ENCODE measurements at regions not wholly inside any gene's neighbourhood (a gene's known extent, or its start where the extent isn't known, plus 50 kb on each side); places are given as distances from the start of the nearest gene placed in this dataset.

DNA sequence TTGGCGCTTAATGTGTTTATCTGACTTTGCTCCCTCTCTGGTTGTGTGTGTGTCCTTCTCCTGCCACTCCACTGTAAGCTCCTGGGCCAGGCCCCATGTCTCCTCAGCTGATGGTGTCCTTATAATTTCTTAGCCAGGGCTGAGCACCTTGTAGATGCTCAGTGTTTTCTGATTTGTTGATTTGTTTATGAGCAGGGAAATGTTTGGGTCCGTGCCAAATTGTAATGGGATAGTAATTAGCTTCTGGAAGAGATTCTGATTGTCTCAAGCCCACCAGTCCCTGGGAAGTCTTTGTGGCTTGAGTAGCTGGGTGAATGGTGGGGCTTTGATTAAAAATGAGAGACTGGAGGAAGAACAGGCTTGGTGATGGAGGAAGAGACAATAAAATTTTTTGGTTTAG is 270.5 kb downstream of the MYCN start:
- Histone ChIP-seq H3K36me3 (no peaks in the 10 kb centered on the region), H3K27me3 (ENCODE audit: low read depth) (no peaks in the 10 kb centered on the region), H3K4me3 (no peak overlapping the region), H3K4me1 (no peaks in the 10 kb centered on the region), H3K27ac (replicated peaks) (no peak overlapping the region), H3K9me3 (replicated peaks) (no peaks in the 10 kb centered on the region)
- intact Hi-C loops (cut with micrococcal nuclease) = no loop called here
- TF ChIP-seq, protein P1, sequence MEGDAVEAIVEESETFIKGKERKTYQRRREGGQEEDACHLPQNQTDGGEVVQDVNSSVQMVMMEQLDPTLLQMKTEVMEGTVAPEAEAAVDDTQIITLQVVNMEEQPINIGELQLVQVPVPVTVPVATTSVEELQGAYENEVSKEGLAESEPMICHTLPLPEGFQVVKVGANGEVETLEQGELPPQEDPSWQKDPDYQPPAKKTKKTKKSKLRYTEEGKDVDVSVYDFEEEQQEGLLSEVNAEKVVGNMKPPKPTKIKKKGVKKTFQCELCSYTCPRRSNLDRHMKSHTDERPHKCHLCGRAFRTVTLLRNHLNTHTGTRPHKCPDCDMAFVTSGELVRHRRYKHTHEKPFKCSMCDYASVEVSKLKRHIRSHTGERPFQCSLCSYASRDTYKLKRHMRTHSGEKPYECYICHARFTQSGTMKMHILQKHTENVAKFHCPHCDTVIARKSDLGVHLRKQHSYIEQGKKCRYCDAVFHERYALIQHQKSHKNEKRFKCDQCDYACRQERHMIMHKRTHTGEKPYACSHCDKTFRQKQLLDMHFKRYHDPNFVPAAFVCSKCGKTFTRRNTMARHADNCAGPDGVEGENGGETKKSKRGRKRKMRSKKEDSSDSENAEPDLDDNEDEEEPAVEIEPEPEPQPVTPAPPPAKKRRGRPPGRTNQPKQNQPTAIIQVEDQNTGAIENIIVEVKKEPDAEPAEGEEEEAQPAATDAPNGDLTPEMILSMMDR (IDR thresholded peaks at IDR 0.05; ENCODE audit: borderline replicate concordance) = no peak
- DNase-seq = no peak

DNA sequence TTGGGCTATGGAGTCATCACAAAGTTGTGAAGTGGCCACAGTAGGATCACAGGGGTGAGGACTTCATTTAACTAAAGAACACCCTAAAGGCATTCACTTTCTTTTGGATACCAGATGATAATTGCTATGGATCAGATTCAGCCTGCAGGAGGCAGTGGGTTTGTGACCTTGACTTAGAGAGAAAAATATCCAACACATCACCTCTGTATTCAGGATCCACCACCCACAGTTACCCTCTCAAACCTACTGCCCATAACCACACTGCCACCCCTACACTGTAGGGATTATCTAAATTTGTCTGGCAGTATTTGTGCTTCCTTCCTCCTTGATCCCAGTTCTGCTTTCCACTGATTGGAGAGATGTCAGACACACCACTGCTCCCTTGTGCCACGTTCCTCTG is 269.4 kb downstream of the MYCN start:
- no peaks in the 10 kb centered on the region for H3K9me3 ChIP-seq (replicated peaks)
- no peaks in the 10 kb centered on the region for H3K36me3 ChIP-seq
- no peak overlapping the region for H3K27ac ChIP-seq (replicated peaks)
- DNase-seq = no peak
- TF ChIP-seq, protein P1 (IDR thresholded peaks at IDR 0.05; ENCODE audit: borderline replicate concordance) = no peak
- no peaks in the 10 kb centered on the region for H3K4me1 ChIP-seq
- intact Hi-C loops (cut with micrococcal nuclease) = no loop called here
- no peaks in the 10 kb centered on the region for H3K27me3 ChIP-seq (ENCODE audit: low read depth)
- no peak overlapping the region for H3K4me3 ChIP-seq

DNA sequence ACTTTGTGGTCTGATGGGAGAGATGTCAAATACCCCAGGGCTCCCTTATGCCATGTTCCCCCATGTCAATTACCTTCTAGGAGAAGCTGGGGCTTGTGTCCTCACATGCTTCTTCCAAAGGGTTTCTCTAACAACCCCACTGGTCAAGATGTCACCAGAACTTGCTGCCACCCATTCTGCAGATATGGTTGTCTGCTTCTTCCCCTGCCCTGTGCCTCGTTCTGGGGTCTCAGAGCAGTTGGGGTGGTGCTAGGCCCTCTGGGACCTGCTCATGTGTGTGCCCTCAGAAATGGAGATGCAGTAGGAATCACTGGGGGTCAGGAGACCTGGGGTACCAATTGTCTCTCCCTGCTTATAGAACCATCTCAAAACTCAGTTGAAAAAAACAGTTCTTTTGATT is 268.6 kb downstream of the MYCN start:
- DNase-seq = no peak
- no peak overlapping the region for H3K4me3 ChIP-seq
- H3K9me3 ChIP-seq (replicated peaks) = no peaks in the 10 kb centered on the region
- H3K27ac ChIP-seq (replicated peaks) = no peak overlapping the region
- TF ChIP-seq, protein P1 (IDR thresholded peaks at IDR 0.05; ENCODE audit: borderline replicate concordance) = no peak
- no peaks in the 10 kb centered on the region for H3K36me3 ChIP-seq
- no peaks in the 10 kb centered on the region for H3K4me1 ChIP-seq
- H3K27me3 ChIP-seq (ENCODE audit: low read depth) = no peaks in the 10 kb centered on the region
- intact Hi-C loops (cut with micrococcal nuclease) = no loop called here

DNA sequence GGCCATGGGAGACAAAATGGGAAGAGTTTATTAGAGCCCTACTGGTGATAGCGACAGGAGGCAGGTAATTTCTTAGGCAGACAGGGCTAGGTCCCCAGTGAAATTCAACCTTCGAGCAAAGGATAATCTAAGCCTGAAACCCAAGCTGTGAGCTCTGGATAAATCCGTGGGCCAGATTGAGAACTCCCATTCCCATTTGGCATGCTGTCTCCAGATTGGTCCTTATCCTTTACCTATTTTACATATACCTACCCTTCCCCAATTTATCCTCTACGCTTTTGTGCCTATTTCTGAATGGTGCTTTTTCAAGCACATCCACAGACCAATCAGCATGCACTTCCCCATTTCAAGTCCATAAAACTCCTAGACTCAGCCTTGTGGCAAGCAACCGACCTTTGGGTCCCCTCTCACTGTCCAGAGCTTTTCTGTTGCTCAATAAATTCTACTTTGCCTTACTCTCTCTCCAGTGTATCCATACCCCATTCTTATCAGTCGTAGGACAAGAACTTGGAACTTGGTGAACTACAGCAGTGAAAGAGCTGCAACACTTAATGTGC is 268.0 kb downstream of the MYCN start:
- Histone ChIP-seq H3K36me3 (no peaks in the 10 kb centered on the region), H3K27ac (replicated peaks) (no peak overlapping the region), H3K9me3 (replicated peaks) (no peaks in the 10 kb centered on the region), H3K27me3 (ENCODE audit: low read depth) (no peaks in the 10 kb centered on the region), H3K4me3 (no peak overlapping the region), H3K4me1 (no peaks in the 10 kb centered on the region)
- no peak for DNase-seq
- TF ChIP-seq, protein P1 (IDR thresholded peaks at IDR 0.05; ENCODE audit: borderline replicate concordance) = no peak
- intact Hi-C loops (cut with micrococcal nuclease) = no loop called here

DNA sequence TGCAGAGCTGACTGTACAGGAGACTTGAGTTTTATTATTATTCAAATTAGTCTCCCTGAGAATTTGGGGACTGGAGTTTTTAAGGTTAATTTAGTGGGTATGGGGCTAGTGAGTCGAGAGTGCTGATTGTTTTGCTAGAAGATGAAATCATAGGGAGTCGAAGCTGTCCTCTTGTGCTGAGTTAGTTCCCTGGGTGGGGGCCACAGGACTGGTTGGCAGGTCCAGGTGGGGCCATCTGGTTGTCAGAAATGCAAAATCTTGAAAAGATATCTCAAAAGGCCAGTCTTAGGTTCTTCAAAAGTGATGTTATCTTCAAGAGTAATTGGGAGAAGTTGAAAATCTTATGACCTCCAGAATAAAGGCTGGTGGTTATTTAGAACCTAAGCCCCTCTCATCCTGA is 267.3 kb downstream of the MYCN start:
- H3K4me3 ChIP-seq = no peak overlapping the region
- TF ChIP-seq, protein P1 (IDR thresholded peaks at IDR 0.05; ENCODE audit: borderline replicate concordance) = no peak
- no peaks in the 10 kb centered on the region for H3K36me3 ChIP-seq
- H3K27ac ChIP-seq (replicated peaks) = no peak overlapping the region
- H3K27me3 ChIP-seq (ENCODE audit: low read depth) = no peaks in the 10 kb centered on the region
- intact Hi-C loops (cut with micrococcal nuclease) = no loop called here
- no peak for DNase-seq
- H3K4me1 ChIP-seq = no peaks in the 10 kb centered on the region
- no peaks in the 10 kb centered on the region for H3K9me3 ChIP-seq (replicated peaks)

Data from left ventricle myocardium inferior (tissue), 1 donor.